Esophagus muscularis mucosa (tissue), 3 donors: ENCODE measurements at regions not wholly inside any gene's neighbourhood (a gene's known extent, or its start where the extent isn't known, plus 50 kb on each side); places are given as distances from the start of the nearest gene placed in this dataset.

Experiments used
- POLR2A ChIP-seq: fragments of 450-650 bp; IDR thresholded peaks from one replicate; pipeline ENCODE4 v1.6.1; 2017; ENCODE audit warnings: antibody characterized with exemption, moderate library complexity, mild to moderate bottlenecking, low read depth
- POLR2AphosphoS5 ChIP-seq, 2 donors: sonication (generic); formaldehyde crosslinking; IDR thresholded peaks; one replicate each; pipeline ENCODE4 v1.6.1; 2017; ENCODE audit warnings: antibody characterized with exemption in 2 of 2
- TF ChIP-seq, protein P1 (sequence below), 3 experiments: fragments of 200-600 bp in 2 of 3; fragments of 450-650 bp in 1 of 3; sonication (generic) in 2 of 3; IDR thresholded peaks; one replicate each; pipeline ENCODE4 v1.5.1; 2017 to 2019; ENCODE audit warnings: antibody characterized with exemption in 3 of 3, mild to moderate bottlenecking in 2 of 3, moderate library complexity in 1 of 3

GRCh38 chr7:106522696-106523095 lies 138.3 kb downstream of the CCDC71L start:
- TF ChIP-seq, protein P1, sequence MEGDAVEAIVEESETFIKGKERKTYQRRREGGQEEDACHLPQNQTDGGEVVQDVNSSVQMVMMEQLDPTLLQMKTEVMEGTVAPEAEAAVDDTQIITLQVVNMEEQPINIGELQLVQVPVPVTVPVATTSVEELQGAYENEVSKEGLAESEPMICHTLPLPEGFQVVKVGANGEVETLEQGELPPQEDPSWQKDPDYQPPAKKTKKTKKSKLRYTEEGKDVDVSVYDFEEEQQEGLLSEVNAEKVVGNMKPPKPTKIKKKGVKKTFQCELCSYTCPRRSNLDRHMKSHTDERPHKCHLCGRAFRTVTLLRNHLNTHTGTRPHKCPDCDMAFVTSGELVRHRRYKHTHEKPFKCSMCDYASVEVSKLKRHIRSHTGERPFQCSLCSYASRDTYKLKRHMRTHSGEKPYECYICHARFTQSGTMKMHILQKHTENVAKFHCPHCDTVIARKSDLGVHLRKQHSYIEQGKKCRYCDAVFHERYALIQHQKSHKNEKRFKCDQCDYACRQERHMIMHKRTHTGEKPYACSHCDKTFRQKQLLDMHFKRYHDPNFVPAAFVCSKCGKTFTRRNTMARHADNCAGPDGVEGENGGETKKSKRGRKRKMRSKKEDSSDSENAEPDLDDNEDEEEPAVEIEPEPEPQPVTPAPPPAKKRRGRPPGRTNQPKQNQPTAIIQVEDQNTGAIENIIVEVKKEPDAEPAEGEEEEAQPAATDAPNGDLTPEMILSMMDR (IDR thresholded peaks at IDR 0.05) = no peak
- TF ChIP-seq POLR2A = no peak
- TF ChIP-seq POLR2AphosphoS5 (IDR thresholded peaks at IDR 0.05) = no peak
